Loucy (cell line): ENCODE measurements at regions not wholly inside any gene's neighbourhood (a gene's known extent, or its start where the extent isn't known, plus 50 kb on each side); places are given as distances from the start of the nearest gene placed in this dataset.

ENCODE experiments used
- H2AFZ ChIP-seq: fragments of 200-600 bp; sonication (generic); 2 replicates; pipeline ENCODE4 v1.6.0; 2016; ENCODE audit warnings: antibody characterized with exemption, mild to moderate bottlenecking, low read length, moderate library complexity
- H3F3A ChIP-seq: fragments of 200-600 bp; 2 replicates; pipeline ENCODE4 v1.6.0; 2016; ENCODE audit warnings: antibody characterized with exemption, low read depth, mild to moderate bottlenecking
- H3K27me3 ChIP-seq: fragments of 200-600 bp; sonication (generic); 2 replicates; pipeline ENCODE4 v1.6.1; 2014; ENCODE audit warnings: low read length, mild to moderate bottlenecking; ENCODE audit not compliant: insufficient read depth, poor library complexity, severe bottlenecking
- H3K36me3 ChIP-seq: fragments of 200-600 bp; sonication (generic); 2 replicates; pipeline ENCODE4 v1.6.1; 2016; ENCODE audit warnings: low read length; ENCODE audit not compliant: insufficient read depth
- H3K4me1 ChIP-seq: fragments of 200-600 bp; sonication (generic); 2 replicates; pipeline ENCODE4 v1.5.1; 2014; ENCODE audit warnings: low read length, mild to moderate bottlenecking; ENCODE audit not compliant: insufficient read depth, poor library complexity, severe bottlenecking
- H3K4me2 ChIP-seq: fragments of 200-600 bp; sonication (generic); 2 replicates; pipeline ENCODE4 v1.6.0; 2014; ENCODE audit warnings: antibody characterized with exemption, low read length, low read depth, mild to moderate bottlenecking; ENCODE audit not compliant: poor library complexity, severe bottlenecking
- H3K4me3 ChIP-seq: fragments of 200-600 bp; sonication (generic); 2 replicates; pipeline ENCODE4 v1.5.1; 2014; ENCODE audit warnings: low read length, mild to moderate bottlenecking, mixed read lengths; ENCODE audit not compliant: poor library complexity, severe bottlenecking
- H3K79me2 ChIP-seq: fragments of 200-600 bp; sonication (generic); 2 replicates; pipeline ENCODE4 v1.6.1; 2014; ENCODE audit warnings: low read length; ENCODE audit not compliant: insufficient read depth
- H3K9ac ChIP-seq: fragments of 200-600 bp; sonication (generic); 2 replicates; pipeline ENCODE4 v1.6.0; 2014; ENCODE audit warnings: mild to moderate bottlenecking, low read depth, low read length, moderate library complexity; ENCODE audit not compliant: poor library complexity, severe bottlenecking
- H3K9me2 ChIP-seq: fragments of 200-600 bp; sonication (generic); replicated peaks from 2 replicates; pipeline ENCODE4 v1.6.1; 2016; ENCODE audit warnings: low read depth, low read length, mixed read lengths
- H3K9me3 ChIP-seq: fragments of 200-600 bp; sonication (generic); 2 replicates; pipeline ENCODE4 v1.6.1; 2014; ENCODE audit warnings: mild to moderate bottlenecking, antibody characterized with exemption, low read length, low read depth; ENCODE audit not compliant: insufficient read depth
- H4K20me1 ChIP-seq: fragments of 200-600 bp; sonication (generic); 2 replicates; pipeline ENCODE4 v1.6.0; 2014; ENCODE audit warnings: antibody characterized with exemption, low read length, mild to moderate bottlenecking; ENCODE audit not compliant: insufficient read depth, poor library complexity, severe bottlenecking
- EZH2phosphoT487 ChIP-seq: fragments of 200-600 bp; IDR thresholded peaks from 2 replicates; pipeline ENCODE4 v1.6.1; 2018; ENCODE audit warnings: antibody characterized with exemption, mild to moderate bottlenecking, moderate library complexity, borderline replicate concordance
- TF ChIP-seq, protein P1 (sequence below): fragments of 200-600 bp; sonication (generic); conservative IDR thresholded peaks from 2 replicates; pipeline ENCODE4 v1.5.1; 2014; ENCODE audit warnings: mild to moderate bottlenecking, antibody characterized with exemption, low read length

DNA sequence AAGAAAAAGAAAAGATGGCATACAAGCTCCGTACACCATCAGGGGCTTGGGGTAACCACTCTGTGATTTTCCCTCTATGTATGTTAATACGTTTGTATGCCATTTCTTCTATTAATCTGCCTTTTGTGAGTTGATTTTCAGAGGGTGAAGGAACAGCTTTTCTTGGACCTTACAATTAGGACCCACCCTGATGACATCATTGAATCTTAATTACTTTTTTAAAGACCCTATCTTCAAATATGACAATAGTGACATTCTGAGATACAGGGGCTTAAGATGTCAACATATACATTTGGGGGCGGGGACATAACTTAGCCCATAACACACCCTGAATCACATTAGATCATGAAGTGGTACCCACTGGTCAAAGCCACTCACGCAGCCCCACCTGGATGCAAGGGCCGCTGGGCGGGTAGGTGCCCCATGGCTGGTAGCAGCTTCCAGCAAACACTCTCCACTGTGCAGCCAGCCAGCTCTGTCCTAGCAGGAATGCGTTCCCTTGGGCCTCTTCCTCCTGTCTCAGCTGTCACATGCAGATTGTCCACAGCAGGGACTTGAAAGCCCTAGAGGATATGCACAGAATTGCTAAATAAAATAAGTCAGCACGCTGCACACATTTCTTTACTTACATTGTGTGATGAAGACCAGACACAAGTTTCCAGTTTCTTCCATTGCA, 74.5 kb downstream of the FOXF2 start:
- H3K79me2 ChIP-seq = no peaks in the 10 kb centered on the region
- H3K36me3 ChIP-seq = no peaks in the 10 kb centered on the region
- no peaks in the 10 kb centered on the region for H3K27me3 ChIP-seq
- no peaks in the 10 kb centered on the region for H3K9me3 ChIP-seq
- no peak overlapping the region for H3K4me2 ChIP-seq
- no peaks in the 10 kb centered on the region for H3F3A ChIP-seq
- no peak overlapping the region for H3K4me3 ChIP-seq
- H4K20me1 ChIP-seq = no peaks in the 10 kb centered on the region
- no peak overlapping the region for H3K9ac ChIP-seq
- no peaks in the 10 kb centered on the region for H3K9me2 ChIP-seq
- TF ChIP-seq EZH2phosphoT487 = no peak
- TF ChIP-seq, protein P1, sequence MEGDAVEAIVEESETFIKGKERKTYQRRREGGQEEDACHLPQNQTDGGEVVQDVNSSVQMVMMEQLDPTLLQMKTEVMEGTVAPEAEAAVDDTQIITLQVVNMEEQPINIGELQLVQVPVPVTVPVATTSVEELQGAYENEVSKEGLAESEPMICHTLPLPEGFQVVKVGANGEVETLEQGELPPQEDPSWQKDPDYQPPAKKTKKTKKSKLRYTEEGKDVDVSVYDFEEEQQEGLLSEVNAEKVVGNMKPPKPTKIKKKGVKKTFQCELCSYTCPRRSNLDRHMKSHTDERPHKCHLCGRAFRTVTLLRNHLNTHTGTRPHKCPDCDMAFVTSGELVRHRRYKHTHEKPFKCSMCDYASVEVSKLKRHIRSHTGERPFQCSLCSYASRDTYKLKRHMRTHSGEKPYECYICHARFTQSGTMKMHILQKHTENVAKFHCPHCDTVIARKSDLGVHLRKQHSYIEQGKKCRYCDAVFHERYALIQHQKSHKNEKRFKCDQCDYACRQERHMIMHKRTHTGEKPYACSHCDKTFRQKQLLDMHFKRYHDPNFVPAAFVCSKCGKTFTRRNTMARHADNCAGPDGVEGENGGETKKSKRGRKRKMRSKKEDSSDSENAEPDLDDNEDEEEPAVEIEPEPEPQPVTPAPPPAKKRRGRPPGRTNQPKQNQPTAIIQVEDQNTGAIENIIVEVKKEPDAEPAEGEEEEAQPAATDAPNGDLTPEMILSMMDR = no peak
- no peaks in the 10 kb centered on the region for H3K4me1 ChIP-seq
- no peak overlapping the region for H2AFZ ChIP-seq

DNA sequence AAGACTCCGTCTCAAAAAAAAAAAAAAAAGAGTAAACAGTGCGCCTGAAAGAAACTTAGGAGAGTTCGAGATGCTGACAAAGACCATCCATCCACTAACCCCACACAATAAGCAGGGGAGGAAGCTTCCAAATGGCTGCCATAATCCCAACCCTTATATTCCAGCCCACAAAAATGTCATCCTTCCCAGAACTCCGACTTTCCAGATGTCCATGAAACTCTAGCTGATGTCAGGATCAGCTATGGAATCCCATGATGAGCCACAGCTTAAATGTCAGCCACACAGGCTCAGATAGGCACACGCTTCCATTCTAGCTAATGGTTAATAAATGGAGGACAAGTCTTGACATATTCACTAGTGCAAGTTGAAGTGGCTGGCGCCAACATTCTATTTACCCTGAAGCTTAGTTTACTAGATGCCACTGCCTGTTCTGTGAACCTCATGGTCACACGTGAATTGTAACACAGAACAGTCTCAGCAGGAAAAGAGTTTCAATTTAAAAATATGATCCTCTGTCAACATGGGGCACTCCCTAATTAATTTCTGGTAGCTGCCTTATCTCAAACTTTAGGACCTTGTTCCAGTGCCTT, 75.5 kb downstream of the FOXF2 start:
- TF ChIP-seq EZH2phosphoT487 = no peak
- TF ChIP-seq, protein P1 = no peak
- Histone ChIP-seq H3K4me1 (no peaks in the 10 kb centered on the region), H3F3A (no peaks in the 10 kb centered on the region), H3K4me2 (no peak overlapping the region), H3K9ac (no peak overlapping the region), H3K79me2 (no peaks in the 10 kb centered on the region), H2AFZ (no peak overlapping the region), H3K4me3 (no peak overlapping the region), H3K36me3 (no peaks in the 10 kb centered on the region), H4K20me1 (no peaks in the 10 kb centered on the region), H3K9me2 (no peaks in the 10 kb centered on the region), H3K27me3 (no peaks in the 10 kb centered on the region), H3K9me3 (no peaks in the 10 kb centered on the region)

DNA sequence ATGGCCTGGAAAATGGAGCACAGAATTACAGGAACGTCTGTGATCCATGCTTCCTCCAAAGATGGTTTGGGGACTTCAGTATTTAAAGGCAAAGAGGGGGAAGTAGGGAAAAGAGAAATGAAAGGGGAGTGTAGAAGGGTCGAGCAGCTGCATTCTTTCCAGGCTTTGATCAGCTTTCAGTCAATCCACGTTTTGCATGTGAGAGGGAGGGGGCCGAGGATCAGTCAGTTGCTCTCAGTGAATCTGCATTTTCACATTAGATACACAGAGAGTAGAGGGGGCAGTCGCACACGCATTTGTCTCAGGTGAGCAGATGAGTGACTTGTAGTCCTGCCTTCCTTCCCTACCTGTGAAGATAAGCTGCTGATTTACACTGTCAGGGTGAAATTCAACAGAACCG, 78.8 kb downstream of the FOXF2 start:
- Histone ChIP-seq H3F3A (no peaks in the 10 kb centered on the region), H4K20me1 (no peaks in the 10 kb centered on the region), H3K79me2 (no peaks in the 10 kb centered on the region), H3K4me3 (no peak overlapping the region), H3K27me3 (no peaks in the 10 kb centered on the region), H3K36me3 (no peaks in the 10 kb centered on the region), H3K9me3 (no peaks in the 10 kb centered on the region), H3K9me2 (no peaks in the 10 kb centered on the region), H2AFZ (no peak overlapping the region), H3K4me2 (no peak overlapping the region), H3K4me1 (peaks cover 3% of the 10 kb centered on the region), H3K9ac (no peak overlapping the region)
- TF ChIP-seq, protein P1 = no peak
- TF ChIP-seq EZH2phosphoT487 = no peak
